ENCODE measurements at regions not wholly inside any gene's neighbourhood (a gene's known extent, or its start where the extent isn't known, plus 50 kb on each side); places are given as distances from the start of the nearest gene placed in this dataset.

DNA sequence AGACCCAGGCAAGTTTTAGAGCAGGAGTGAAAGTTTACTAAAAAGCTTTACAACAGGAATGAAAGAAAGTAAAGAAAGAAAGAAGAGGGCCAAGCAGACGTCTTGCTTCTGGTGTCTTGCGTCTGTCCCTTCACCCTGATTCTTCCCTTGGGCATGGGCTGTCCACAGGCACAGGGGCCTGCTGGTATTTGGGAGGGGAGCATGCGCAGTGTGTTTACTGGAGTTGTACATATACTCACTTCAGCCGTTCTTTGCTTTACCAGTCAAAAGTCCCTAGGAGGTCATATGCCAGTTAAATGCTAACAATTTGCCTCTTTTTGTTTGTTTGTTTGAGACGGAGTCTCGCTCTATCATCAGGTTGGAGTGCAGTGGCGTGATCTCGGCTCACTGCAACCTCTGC is 875.9 kb downstream of the REEP3 start:
- no peaks in the 10 kb centered on the region for H3K36me3 ChIP-seq (ENCODE audit: control insufficient read depth, insufficient read depth, low read length)
- no peak overlapping the region for H3K4me3 ChIP-seq (ENCODE audit: low read depth, low read length)
- FAIRE-seq (no peak), DNase-seq (ENCODE audit: low read depth) (no peak)
- TF ChIP-seq CTCF (IDR thresholded peaks at IDR 0.05; ENCODE audit: insufficient read depth, low read length, severe bottlenecking) = no peak
- H3K27me3 ChIP-seq (ENCODE audit: control insufficient read depth, insufficient read depth, low read length) = no peaks in the 10 kb centered on the region

GRCh38 chr10:64408391-64409183 is 887.4 kb downstream of the REEP3 start:
- Histone ChIP-seq H3K36me3 (ENCODE audit: control insufficient read depth, insufficient read depth, low read length) (no peaks in the 10 kb centered on the region), H3K4me3 (ENCODE audit: low read depth, low read length) (no peak overlapping the region), H3K27me3 (ENCODE audit: control insufficient read depth, insufficient read depth, low read length) (no peaks in the 10 kb centered on the region)
- FAIRE-seq (no peak), DNase-seq (ENCODE audit: low read depth) (no peak)
- no peak for TF ChIP-seq CTCF (IDR thresholded peaks at IDR 0.05; ENCODE audit: insufficient read depth, low read length, severe bottlenecking)

DNA sequence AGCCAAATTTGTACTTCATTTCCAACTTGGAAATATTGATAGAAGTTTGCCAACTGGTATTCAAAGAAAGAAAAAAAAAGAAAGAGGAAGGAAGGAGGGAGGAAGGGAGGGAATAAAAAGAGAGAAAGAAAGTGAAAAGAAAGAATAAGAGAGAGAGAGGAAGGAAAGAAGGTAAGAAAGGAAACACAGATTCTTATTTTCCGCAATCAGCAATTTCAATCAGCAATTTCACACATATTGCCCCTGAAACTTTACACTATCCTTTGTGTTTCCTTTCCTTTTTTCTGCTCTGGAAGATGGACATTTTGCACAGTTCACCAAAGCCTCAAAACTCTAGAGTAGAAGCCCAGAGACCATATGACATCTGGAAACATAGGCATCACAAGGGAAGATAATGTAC is 888.1 kb downstream of the REEP3 start:
- Histone ChIP-seq H3K27me3 (ENCODE audit: control insufficient read depth, insufficient read depth, low read length) (no peaks in the 10 kb centered on the region), H3K36me3 (ENCODE audit: control insufficient read depth, insufficient read depth, low read length) (no peaks in the 10 kb centered on the region), H3K4me3 (ENCODE audit: low read depth, low read length) (no peak overlapping the region)
- TF ChIP-seq CTCF (IDR thresholded peaks at IDR 0.05; ENCODE audit: insufficient read depth, low read length, severe bottlenecking) = no peak
- no peak for DNase-seq (ENCODE audit: low read depth)
- FAIRE-seq = no peak

GRCh38 chr10:64416011-64416410 is 894.8 kb downstream of the REEP3 start:
- Histone ChIP-seq H3K4me3 (ENCODE audit: low read depth, low read length) (no peak overlapping the region), H3K36me3 (ENCODE audit: control insufficient read depth, insufficient read depth, low read length) (no peaks in the 10 kb centered on the region), H3K27me3 (ENCODE audit: control insufficient read depth, insufficient read depth, low read length) (no peaks in the 10 kb centered on the region)
- DNase-seq (ENCODE audit: low read depth) (no peak), FAIRE-seq (no peak)
- TF ChIP-seq CTCF (IDR thresholded peaks at IDR 0.05; ENCODE audit: insufficient read depth, low read length, severe bottlenecking) = no peak

DNA sequence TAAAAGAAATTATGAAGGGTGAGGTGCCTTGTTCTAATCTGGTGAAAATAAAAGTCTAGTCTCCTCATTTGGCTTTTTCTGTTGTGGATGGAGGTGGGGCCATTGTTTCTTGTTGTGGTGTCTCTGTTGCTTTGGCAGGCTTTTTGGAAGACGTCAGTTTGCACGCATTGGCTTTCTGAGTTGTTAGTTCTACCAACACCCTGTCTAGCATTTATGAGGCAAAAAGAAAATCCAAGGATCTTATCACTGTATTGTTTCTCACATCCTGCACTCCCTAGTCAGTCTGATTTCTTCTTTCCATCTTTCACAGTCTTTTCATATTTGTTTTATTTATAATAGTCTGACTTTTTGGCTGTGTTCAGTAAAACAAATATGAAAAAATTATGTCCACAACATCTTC is 898.3 kb downstream of the REEP3 start:
- no peak overlapping the region for H3K4me3 ChIP-seq (ENCODE audit: low read depth, low read length)
- TF ChIP-seq CTCF (IDR thresholded peaks at IDR 0.05; ENCODE audit: insufficient read depth, low read length, severe bottlenecking) = no peak
- DNase-seq (ENCODE audit: low read depth) = no peak
- FAIRE-seq = no peak
- no peaks in the 10 kb centered on the region for H3K27me3 ChIP-seq (ENCODE audit: control insufficient read depth, insufficient read depth, low read length)
- H3K36me3 ChIP-seq (ENCODE audit: control insufficient read depth, insufficient read depth, low read length) = no peaks in the 10 kb centered on the region

DNA sequence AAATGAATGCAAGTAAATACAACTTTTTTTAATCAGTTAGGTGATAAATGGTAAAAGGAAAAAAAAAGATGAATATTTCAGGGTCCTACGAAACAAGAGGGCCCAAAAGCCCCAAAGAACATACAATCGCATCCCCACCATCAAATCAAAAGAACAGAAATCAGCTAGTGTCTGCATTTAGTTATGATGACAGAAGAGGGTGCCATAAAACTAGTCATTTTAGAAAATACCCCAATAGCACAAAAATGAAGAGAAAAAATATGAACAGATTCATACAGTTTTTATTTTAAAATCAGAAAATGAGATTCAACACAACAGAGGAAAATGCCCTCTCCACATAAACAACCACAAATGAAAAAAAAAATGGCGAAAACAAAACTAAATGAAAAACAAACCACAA is 905.5 kb downstream of the REEP3 start:
- no peak for TF ChIP-seq CTCF (IDR thresholded peaks at IDR 0.05; ENCODE audit: insufficient read depth, low read length, severe bottlenecking)
- Histone ChIP-seq H3K4me3 (ENCODE audit: low read depth, low read length) (no peak overlapping the region), H3K36me3 (ENCODE audit: control insufficient read depth, insufficient read depth, low read length) (no peaks in the 10 kb centered on the region), H3K27me3 (ENCODE audit: control insufficient read depth, insufficient read depth, low read length) (no peaks in the 10 kb centered on the region)
- FAIRE-seq (no peak), DNase-seq (ENCODE audit: low read depth) (no peak)

All from bronchial epithelial cell (primary cell).